C4-2B (cell line): ENCODE measurements at regions not wholly inside any gene's neighbourhood (a gene's known extent, or its start where the extent isn't known, plus 50 kb on each side); places are given as distances from the start of the nearest gene placed in this dataset.

Experiments
- H3K27ac ChIP-seq: fragments of 450-650 bp; 2 replicates; pipeline ENCODE4 v1.5.1; 2017
- ZFX ChIP-seq: fragments of 450-650 bp; IDR thresholded peaks from 2 replicates; pipeline ENCODE4 v1.6.1; 2017
- TF ChIP-seq, protein P1 (sequence below): fragments of 450-650 bp; conservative IDR thresholded peaks from 2 replicates; pipeline ENCODE4 v1.5.1; 2017; ENCODE audit warnings: mild to moderate bottlenecking

DNA sequence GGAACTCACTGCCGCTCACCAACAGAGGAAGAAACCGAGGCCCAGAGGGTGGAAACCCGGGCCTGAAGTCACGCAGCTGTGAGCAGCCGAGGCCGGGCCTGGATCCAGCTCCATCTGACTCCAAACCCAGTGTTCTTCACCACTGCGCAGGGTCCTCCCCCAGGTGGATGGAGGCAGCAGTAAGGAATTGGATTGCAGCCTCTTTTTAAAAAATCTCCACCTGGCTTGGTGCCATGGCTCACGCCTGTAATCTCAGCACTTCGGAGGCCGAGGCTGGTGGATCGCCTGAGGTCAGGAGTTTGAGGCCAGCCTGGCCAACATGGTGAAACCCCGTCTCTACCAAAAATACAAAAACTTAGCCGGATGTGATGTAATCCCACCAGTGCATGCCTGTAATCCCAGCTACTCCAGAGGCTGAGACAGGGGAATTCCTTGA is 177.2 kb downstream of the FOXL1 start:
- TF ChIP-seq ZFX = no peak
- TF ChIP-seq, protein P1, sequence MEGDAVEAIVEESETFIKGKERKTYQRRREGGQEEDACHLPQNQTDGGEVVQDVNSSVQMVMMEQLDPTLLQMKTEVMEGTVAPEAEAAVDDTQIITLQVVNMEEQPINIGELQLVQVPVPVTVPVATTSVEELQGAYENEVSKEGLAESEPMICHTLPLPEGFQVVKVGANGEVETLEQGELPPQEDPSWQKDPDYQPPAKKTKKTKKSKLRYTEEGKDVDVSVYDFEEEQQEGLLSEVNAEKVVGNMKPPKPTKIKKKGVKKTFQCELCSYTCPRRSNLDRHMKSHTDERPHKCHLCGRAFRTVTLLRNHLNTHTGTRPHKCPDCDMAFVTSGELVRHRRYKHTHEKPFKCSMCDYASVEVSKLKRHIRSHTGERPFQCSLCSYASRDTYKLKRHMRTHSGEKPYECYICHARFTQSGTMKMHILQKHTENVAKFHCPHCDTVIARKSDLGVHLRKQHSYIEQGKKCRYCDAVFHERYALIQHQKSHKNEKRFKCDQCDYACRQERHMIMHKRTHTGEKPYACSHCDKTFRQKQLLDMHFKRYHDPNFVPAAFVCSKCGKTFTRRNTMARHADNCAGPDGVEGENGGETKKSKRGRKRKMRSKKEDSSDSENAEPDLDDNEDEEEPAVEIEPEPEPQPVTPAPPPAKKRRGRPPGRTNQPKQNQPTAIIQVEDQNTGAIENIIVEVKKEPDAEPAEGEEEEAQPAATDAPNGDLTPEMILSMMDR = no peak
- H3K27ac ChIP-seq = no peak overlapping the region

DNA sequence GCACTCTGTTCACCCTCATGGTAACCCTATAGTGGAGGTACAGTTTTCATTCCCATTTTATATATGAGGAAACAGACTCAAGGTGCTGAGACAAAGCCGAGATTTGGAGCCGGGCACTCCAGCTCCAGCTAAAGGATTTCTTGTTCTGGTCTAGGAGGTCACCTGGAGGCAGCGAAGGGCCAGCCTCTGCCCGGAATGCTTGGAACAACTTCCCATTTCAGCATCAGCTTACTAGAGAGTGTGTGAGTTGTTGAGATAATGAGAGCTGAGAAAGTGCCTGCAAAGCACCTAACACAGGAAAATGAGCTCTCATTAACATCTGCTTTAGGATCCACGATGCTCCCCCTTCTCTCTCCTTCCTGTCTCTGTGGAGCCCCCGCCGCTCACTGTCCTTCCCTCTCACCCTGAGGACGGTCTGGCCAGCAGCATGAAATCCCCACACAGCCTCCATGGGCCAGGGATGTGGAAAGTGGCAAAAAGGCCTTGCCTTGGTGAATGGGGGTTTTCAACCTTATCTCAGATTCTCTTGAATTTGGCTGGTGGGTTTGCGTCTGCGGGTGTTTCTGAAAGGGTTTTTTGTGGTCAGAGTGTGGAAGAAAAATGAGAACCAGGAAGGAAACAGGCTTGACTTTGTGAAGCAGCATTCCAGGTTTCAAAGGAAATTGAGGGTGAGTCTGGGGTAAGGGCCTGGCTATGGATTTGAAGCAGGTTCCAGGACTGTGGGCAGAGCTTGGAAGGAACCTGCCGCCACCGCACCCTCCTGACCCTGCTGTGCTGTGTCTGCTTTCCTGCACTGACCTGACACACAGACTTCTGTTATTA is 178.7 kb downstream of the FOXL1 start:
- no peak overlapping the region for H3K27ac ChIP-seq
- TF ChIP-seq, protein P1 = no peak
- TF ChIP-seq ZFX = no peak

DNA sequence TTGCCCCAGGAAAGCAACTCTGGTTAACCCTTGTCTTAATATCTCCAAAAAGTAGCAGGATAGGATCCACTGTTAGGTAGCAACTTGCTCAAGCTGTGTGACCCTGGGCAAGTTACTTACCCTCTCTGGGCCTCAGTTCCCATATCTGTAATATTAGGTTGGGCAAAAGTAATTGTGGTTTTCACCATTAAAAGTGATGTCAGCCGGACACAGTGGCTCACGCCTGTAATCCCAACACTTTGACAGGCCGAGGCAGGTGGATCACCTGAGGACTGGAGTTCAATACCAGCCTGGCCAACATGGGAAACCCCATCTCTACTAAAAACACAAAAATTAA is 179.3 kb downstream of the FOXL1 start:
- TF ChIP-seq, protein P1 = no peak
- TF ChIP-seq ZFX = no peak

DNA sequence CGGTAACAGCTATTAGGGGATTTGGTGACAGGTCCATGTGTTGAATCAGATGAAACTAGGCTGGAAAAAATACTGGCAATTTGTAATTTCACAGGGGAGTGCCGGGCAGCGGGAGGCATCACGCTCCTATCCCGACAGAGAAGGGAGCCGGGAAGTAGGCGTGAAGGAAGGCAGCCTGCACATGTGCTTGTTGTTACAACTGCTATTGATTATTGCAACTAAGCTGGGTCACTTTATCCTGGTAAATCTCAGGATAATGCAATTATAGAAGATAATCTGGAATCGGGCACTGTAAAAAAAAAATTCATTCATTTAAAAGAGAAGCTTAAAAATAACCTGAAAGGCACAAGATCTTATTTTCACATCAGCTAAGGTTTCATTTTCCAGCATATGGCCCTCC is 180.6 kb downstream of the FOXL1 start:
- H3K27ac ChIP-seq = no peak overlapping the region
- TF ChIP-seq, protein P1 = no peak

More for the DNA sequence above, 179.3 kb downstream of the FOXL1 start:
- H3K27ac ChIP-seq = no peak overlapping the region

DNA sequence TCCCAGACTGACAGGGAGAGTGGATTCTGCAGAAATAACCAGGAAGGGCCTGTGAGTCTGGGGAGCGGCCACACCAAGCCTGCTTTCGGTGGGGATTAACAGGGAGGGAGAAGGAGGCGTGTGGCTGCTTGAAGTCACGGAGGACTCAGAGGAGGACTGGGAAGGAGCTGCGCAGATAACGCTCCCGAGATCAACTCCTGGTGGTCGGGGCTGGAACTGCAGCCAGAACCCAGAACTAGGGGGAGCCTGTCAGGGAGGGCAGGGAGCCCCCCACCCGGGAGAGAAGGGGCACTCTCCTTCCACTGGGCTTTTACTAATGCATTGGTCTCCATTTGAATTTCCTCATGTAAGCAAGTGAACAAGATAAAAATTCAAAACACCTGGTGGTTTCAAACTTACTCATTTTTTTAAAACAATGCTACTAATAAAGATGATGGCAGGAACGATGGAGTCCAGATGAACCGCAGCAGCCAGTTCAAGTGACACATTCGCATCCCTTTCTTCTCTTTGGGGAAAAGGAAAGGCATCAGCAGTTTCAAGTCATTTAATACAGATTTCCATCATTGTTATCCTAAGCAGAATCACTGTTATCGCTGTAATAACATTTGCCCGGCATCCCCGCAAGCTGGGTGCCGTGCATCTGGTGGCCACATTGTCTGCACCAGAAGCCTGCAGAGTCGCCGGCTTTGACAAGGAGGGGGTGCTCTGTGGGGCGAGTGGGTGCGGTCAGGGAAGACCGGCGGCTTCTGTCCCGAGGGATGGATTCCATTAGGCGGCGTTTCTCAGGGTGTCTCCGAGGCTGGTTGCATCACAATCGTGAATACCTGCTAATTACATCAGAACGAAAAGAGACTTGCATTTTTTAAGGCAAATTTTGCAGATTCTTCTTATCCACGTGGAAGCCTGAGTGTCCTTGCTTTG is 183.0 kb downstream of the FOXL1 start:
- no peak overlapping the region for H3K27ac ChIP-seq
- no peak for TF ChIP-seq ZFX
- TF ChIP-seq, protein P1 = peak; percentile 78

DNA sequence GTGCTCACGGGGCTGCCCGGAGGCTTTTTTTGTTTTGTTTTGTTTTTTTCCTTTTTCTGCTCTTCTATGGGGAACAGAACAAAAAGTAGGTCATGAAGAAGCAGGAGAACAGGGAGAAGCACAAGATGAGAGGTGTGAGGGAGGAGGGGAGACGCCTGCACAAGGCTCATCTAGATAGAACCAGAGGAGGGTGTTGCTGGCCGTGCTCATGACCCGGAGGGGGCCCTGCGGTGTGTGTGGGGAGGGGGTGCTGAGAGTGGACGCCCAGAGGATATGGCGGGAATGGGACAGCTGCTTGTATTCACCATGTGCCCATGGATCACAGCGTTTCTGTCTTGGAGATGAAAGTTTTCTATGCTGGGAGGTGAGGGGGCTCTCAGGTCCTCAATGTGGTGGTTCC is 183.7 kb downstream of the FOXL1 start:
- TF ChIP-seq, protein P1 = no peak
- no peak for TF ChIP-seq ZFX
- no peak overlapping the region for H3K27ac ChIP-seq

DNA sequence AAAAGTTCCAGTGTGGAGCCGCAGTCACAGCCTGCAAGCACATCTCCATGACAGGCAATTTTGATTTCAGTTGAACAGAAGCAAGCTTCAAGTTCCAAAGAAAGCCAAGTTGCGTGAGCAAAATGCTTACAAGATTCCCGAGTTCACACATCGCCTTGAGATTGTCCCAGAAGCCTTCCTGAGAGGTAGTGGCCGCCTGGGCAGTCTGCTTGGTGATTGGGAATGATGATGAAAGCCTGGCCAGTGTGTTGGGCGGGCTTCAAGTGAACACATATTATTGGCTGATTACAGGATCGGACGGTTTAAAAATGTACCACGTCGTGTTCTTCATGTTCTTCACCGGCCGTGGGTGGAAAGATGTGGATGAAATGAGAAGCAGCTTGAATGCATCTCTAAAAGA is 185.5 kb downstream of the FOXL1 start:
- H3K27ac ChIP-seq = no peak overlapping the region
- no peak for TF ChIP-seq ZFX
- TF ChIP-seq, protein P1 = no peak
